GM18907 (cell line): ENCODE measurements at regions not wholly inside any gene's neighbourhood (a gene's known extent, or its start where the extent isn't known, plus 50 kb on each side); places are given as distances from the start of the nearest gene placed in this dataset.
"Not testable (repeated sequence)": the region's sequence is repeated elsewhere in the genome, so short reads cannot be mapped to it uniquely, and the experiment has no call there.

Source experiments
- ATAC-seq: cut with Tn5 transposase; IDR thresholded peaks from one replicate; pipeline ENCODE4 v1.9.1; 2021; ENCODE audit warnings: mild to moderate bottlenecking, moderate library complexity; ENCODE audit not compliant: unreplicated experiment

- no peak for ATAC-seq
These were observed 446.4 kb upstream of the PTGER4 start for GRCh38 chr5:40233268-40233667.

GRCh38 chr5:40227931-40228330 is 451.8 kb upstream of the PTGER4 start:
- ATAC-seq = no peak

GRCh38 chr5:40227366-40227765 is 452.3 kb upstream of the PTGER4 start:
- no peak for ATAC-seq

GRCh38 chr5:40226906-40227305 is 452.8 kb upstream of the PTGER4 start:
- no peak for ATAC-seq

- ATAC-seq = peak; percentile 38
These were observed 454.6 kb upstream of the PTGER4 start for GRCh38 chr5:40225147-40225546.

GRCh38 chr5:40224421-40224820 is 455.3 kb upstream of the PTGER4 start:
- peak; percentile 4 for ATAC-seq

GRCh38 chr5:40223884-40224402 is 455.8 kb upstream of the PTGER4 start:
- peak; percentile 78 for ATAC-seq

GRCh38 chr5:40221796-40222195 is 457.9 kb upstream of the PTGER4 start:
- ATAC-seq = no peak

- ATAC-seq = no peak
These were observed 458.5 kb upstream of the PTGER4 start for GRCh38 chr5:40221255-40221654.

GRCh38 chr5:40220260-40220659 is 459.5 kb upstream of the PTGER4 start:
- no peak for ATAC-seq

GRCh38 chr5:40217553-40217952 is 462.2 kb upstream of the PTGER4 start:
- no peak for ATAC-seq

- ATAC-seq = no peak
These were observed 469.0 kb upstream of the PTGER4 start for GRCh38 chr5:40210694-40211093.

GRCh38 chr5:40206030-40206429 is 473.7 kb upstream of the PTGER4 start:
- no peak for ATAC-seq

- no peak for ATAC-seq
These were observed 475.6 kb upstream of the PTGER4 start for GRCh38 chr5:40204144-40204543.

GRCh38 chr5:40202814-40203440 is 476.8 kb upstream of the PTGER4 start:
- no peak for ATAC-seq

- ATAC-seq = no peak
These were observed 481.0 kb upstream of the PTGER4 start for GRCh38 chr5:40198736-40199135.

GRCh38 chr5:40195574-40195973 is 484.1 kb upstream of the PTGER4 start:
- not testable (repeated sequence) for ATAC-seq

- ATAC-seq = no peak
These were observed 488.6 kb upstream of the PTGER4 start for GRCh38 chr5:40191150-40191549.

GRCh38 chr5:40172721-40173120 is 507.0 kb upstream of the PTGER4 start:
- ATAC-seq = no peak

- ATAC-seq = no peak
These were observed 507.7 kb upstream of the PTGER4 start for GRCh38 chr5:40171971-40172370.

GRCh38 chr5:40167283-40167682 is 512.4 kb upstream of the PTGER4 start:
- ATAC-seq = no peak

GRCh38 chr5:40166802-40167201 is 512.9 kb upstream of the PTGER4 start:
- no peak for ATAC-seq
